ENCODE measurements at regions not wholly inside any gene's neighbourhood (a gene's known extent, or its start where the extent isn't known, plus 50 kb on each side); places are given as distances from the start of the nearest gene placed in this dataset.

DNA sequence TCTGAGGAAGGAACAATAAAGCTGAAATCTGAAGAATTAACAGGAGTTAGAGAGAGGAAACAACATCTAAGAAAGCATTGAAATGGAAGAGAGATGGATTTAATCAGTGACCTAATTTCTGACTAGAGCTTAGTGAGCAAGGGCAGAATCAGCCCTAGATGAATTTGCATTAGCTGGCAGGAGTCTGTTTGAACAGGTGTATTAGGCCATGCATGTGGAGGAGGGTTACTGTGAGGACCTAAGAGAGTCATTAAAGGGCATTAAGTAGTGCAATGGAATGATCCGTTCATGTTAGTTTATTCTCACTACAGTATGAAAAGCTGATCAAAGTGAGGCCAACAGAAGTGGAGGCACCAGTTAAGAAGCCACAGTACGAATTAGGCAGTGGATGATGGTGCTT is 285.3 kb downstream of the GRB14 start:
- no peaks in the 10 kb centered on the region for H3K4me1 ChIP-seq (ENCODE audit: control insufficient read depth, insufficient read depth, low read length)
- H3K4me3 ChIP-seq (ENCODE audit: low read depth, low read length): no peak overlapping the region
- H3K36me3 ChIP-seq (ENCODE audit: control insufficient read depth in 2 of 2, insufficient read depth in 1 of 2, low read length in 2 of 2): no peaks in the 10 kb centered on the region
- POLR2A ChIA-PET: no interaction called here
- CTCF ChIA-PET: no interaction called here
- no peaks in the 10 kb centered on the region for H3K9me3 ChIP-seq (ENCODE audit: control insufficient read depth, insufficient read depth, low read depth, low read length)
- no peak overlapping the region for H3K27ac ChIP-seq (ENCODE audit: extremely low read depth, low read depth, low read length)
- TF ChIP-seq ZEB2 (tag by site-specific recombination; IDR thresholded peaks at IDR 0.05) (no peak), KLF10 (tag by site-specific recombination; IDR thresholded peaks at IDR 0.05) (no peak), ZNF23 (tag by site-specific recombination; IDR thresholded peaks at IDR 0.05; ENCODE audit: borderline replicate concordance) (no peak), ZNF707 (tag by site-specific recombination; IDR thresholded peaks at IDR 0.05) (no peak), ZNF184 (tag by site-specific recombination; IDR thresholded peaks at IDR 0.05) (no peak), ZNF558 (tag by site-specific recombination; IDR thresholded peaks at IDR 0.05) (no peak), MZF1 (tag by site-specific recombination; IDR thresholded peaks at IDR 0.05; ENCODE audit: borderline replicate concordance) (no peak)
- TF ChIP-seq, protein P1, sequence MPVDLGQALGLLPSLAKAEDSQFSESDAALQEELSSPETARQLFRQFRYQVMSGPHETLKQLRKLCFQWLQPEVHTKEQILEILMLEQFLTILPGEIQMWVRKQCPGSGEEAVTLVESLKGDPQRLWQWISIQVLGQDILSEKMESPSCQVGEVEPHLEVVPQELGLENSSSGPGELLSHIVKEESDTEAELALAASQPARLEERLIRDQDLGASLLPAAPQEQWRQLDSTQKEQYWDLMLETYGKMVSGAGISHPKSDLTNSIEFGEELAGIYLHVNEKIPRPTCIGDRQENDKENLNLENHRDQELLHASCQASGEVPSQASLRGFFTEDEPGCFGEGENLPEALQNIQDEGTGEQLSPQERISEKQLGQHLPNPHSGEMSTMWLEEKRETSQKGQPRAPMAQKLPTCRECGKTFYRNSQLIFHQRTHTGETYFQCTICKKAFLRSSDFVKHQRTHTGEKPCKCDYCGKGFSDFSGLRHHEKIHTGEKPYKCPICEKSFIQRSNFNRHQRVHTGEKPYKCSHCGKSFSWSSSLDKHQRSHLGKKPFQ (tag by site-specific recombination; IDR thresholded peaks at IDR 0.05): no peak

DNA sequence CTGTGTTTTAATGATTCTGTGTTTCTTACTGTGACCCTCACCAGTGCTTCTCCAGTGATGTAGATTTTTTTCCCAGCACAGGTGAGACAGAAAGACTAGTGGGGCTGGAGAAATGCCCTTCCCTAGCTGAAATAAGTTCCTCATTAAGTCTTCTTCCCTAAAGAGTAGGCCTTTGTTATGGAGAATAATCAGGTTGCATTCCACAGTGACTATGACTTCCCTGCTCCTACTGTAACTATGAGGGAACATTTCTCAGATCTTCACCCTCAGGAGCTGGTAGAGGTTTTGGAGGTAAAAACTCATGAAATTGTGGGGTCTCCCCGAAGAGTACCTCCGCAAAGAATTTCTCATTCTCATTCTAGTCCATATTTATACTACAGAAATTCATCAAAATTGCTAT is 286.2 kb downstream of the GRB14 start:
- CTCF ChIA-PET: interaction anchor here (0.5 kb wide), 1 partner anchor 146 kb away, joined by 5 read pairs; no protein-coding TSS in a partner anchor
- POLR2A ChIA-PET: no interaction called here
- H3K4me1 ChIP-seq (ENCODE audit: control insufficient read depth, insufficient read depth, low read length): no peaks in the 10 kb centered on the region
- H3K9me3 ChIP-seq (ENCODE audit: control insufficient read depth, insufficient read depth, low read depth, low read length): no peaks in the 10 kb centered on the region
- H3K36me3 ChIP-seq (ENCODE audit: control insufficient read depth in 2 of 2, insufficient read depth in 1 of 2, low read length in 2 of 2): no peaks in the 10 kb centered on the region
- H3K4me3 ChIP-seq (ENCODE audit: low read depth, low read length): no peak overlapping the region
- H3K27ac ChIP-seq (ENCODE audit: extremely low read depth, low read depth, low read length): no peak overlapping the region
- no peak for TF ChIP-seq ZBTB8A (tag by site-specific recombination; IDR thresholded peaks at IDR 0.05)
- TF ChIP-seq, protein P2, sequence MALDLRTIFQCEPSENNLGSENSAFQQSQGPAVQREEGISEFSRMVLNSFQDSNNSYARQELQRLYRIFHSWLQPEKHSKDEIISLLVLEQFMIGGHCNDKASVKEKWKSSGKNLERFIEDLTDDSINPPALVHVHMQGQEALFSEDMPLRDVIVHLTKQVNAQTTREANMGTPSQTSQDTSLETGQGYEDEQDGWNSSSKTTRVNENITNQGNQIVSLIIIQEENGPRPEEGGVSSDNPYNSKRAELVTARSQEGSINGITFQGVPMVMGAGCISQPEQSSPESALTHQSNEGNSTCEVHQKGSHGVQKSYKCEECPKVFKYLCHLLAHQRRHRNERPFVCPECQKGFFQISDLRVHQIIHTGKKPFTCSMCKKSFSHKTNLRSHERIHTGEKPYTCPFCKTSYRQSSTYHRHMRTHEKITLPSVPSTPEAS (tag by site-specific recombination; IDR thresholded peaks at IDR 0.05): no peak
- TF ChIP-seq, protein P3, sequence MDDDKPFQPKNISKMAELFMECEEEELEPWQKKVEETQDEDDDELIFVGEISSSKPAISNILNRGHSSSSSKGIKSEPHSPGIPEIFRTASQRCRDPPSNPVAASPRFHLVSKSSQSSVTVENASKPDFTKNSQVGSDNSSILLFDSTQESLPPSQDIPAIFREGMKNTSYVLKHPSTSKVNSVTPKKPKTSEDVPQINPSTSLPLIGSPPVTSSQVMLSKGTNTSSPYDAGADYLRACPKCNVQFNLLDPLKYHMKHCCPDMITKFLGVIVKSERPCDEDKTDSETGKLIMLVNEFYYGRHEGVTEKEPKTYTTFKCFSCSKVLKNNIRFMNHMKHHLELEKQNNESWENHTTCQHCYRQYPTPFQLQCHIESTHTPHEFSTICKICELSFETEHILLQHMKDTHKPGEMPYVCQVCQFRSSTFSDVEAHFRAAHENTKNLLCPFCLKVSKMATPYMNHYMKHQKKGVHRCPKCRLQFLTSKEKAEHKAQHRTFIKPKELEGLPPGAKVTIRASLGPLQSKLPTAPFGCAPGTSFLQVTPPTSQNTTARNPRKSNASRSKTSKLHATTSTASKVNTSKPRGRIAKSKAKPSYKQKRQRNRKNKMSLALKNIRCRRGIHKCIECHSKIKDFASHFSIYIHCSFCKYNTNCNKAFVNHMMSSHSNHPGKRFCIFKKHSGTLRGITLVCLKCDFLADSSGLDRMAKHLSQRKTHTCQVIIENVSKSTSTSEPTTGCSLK (tag by site-specific recombination; IDR thresholded peaks at IDR 0.05): no peak
- TF ChIP-seq GLI2 (tag by site-specific recombination; IDR thresholded peaks at IDR 0.05; ENCODE audit: borderline replicate concordance, low read depth): no peak
- TF ChIP-seq TCF7L2 (IDR thresholded peaks at IDR 0.05; ENCODE audit: borderline replicate concordance, low read depth, low read length): no peak
- no peak for TF ChIP-seq ZNF530 (tag by site-specific recombination; IDR thresholded peaks at IDR 0.05; ENCODE audit: low read depth)
- TF ChIP-seq ZNF776 (tag by site-specific recombination; IDR thresholded peaks at IDR 0.05; ENCODE audit: borderline replicate concordance): no peak
- no peak for TF ChIP-seq ZNF529 (tag by site-specific recombination; IDR thresholded peaks at IDR 0.05; ENCODE audit: insufficient replicate concordance)
- no peak for TF ChIP-seq ZNF335 (tag by site-specific recombination; conservative IDR thresholded peaks at IDR 0.05)

DNA sequence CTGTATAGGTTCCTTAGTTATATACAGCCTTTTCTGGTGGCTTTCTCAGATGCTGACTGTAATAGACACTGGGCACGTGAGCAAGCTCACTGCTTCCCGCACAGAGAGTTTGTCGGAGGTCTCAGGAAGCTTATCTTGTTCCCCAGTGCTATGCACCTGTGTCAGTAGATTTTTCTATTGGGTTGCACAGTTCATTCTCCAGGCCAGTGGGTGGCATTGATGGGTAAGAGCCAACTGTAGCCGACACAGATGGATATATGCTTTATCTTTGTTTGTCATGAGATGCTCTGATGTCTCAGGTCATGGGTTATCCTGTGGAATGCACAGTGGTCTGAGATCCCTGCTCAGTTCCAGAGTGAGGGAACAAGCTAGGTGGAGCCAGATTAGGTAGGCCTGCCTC is 293.0 kb downstream of the GRB14 start:
- H3K36me3 ChIP-seq (ENCODE audit: control insufficient read depth in 2 of 2, insufficient read depth in 1 of 2, low read length in 2 of 2): no peaks in the 10 kb centered on the region
- POLR2A ChIA-PET: no interaction called here
- CTCF ChIA-PET: interaction anchor here (0.7 kb wide), 1 partner anchor 14 kb away, joined by 3 read pairs; no protein-coding TSS in a partner anchor
- H3K27ac ChIP-seq (ENCODE audit: extremely low read depth, low read depth, low read length): no peak overlapping the region
- no peaks in the 10 kb centered on the region for H3K9me3 ChIP-seq (ENCODE audit: control insufficient read depth, insufficient read depth, low read depth, low read length)
- TF ChIP-seq GLI4 (tag by site-specific recombination; IDR thresholded peaks at IDR 0.05) (no peak), ZFP69B (tag by site-specific recombination; IDR thresholded peaks at IDR 0.05) (no peak), ZNF433 (tag by site-specific recombination; IDR thresholded peaks at IDR 0.05; ENCODE audit: low read depth) (no peak)
- no peak overlapping the region for H3K4me3 ChIP-seq (ENCODE audit: low read depth, low read length)
- no peaks in the 10 kb centered on the region for H3K4me1 ChIP-seq (ENCODE audit: control insufficient read depth, insufficient read depth, low read length)

All from HEK293 (cell line).